SK-N-SH (cell line): ENCODE measurements at regions not wholly inside any gene's neighbourhood (a gene's known extent, or its start where the extent isn't known, plus 50 kb on each side); places are given as distances from the start of the nearest gene placed in this dataset.

Source experiments
- CTCF ChIA-PET: fragments of 300-600, 350-600 bp; formaldehyde crosslinking; extraction: SDS; loops from one replicate; lab custom pipeline; 2021; lab: Yijun Ruan, JAX
- POLR2A ChIA-PET: fragments of 350-600 bp; sonication (Branson Sonifier 250); formaldehyde crosslinking; extraction: SDS; loops from one replicate; lab custom pipeline; 2020; ENCODE audit warnings: antibody characterized with exemption, inconsistent platforms; lab: Yijun Ruan, JAX
- DNase-seq: peaks from one replicate; pipeline ENCODE4 v3.0.0; 2012
- H2AFZ ChIP-seq: fragments of 200-600 bp; sonication (generic); 2 replicates; pipeline ENCODE4 v1.8.1; 2016; ENCODE audit warnings: antibody characterized with exemption, mild to moderate bottlenecking, low read depth
- H3F3A ChIP-seq: fragments of 200-600 bp; sonication (generic); replicated peaks from 2 replicates; pipeline ENCODE3; 2016; ENCODE audit warnings: antibody characterized with exemption, mild to moderate bottlenecking; ENCODE audit not compliant: insufficient read depth
- H3K27ac ChIP-seq, 2 experiments: fragments of 200-500 bp in 1 of 2; fragments of 200-600 bp in 1 of 2; sonication (Bioruptor generic) in 1 of 2; sonication (generic), shearing (Covaris generic) in 1 of 2; 2 replicates each; pipeline versions ENCODE4 v1.5.1 to v1.6.1; 2014 to 2016; ENCODE audit warnings: low read depth in 2 of 2, inconsistent platforms in 1 of 2, low read length in 1 of 2, mild to moderate bottlenecking in 1 of 2, mixed read lengths in 1 of 2
- H3K27me3 ChIP-seq: fragments of 200-600 bp; sonication (generic), shearing (Covaris generic); 2 replicates; pipeline ENCODE4 v1.6.1; 2016; ENCODE audit warnings: mixed run types; ENCODE audit not compliant: insufficient read depth
- H3K36me3 ChIP-seq, 2 experiments: fragments of 200-500 bp in 1 of 2; fragments of 200-600 bp in 1 of 2; sonication (Bioruptor generic) in 1 of 2; sonication (generic) in 1 of 2; replicated peaks in 1 of 2; 2 replicates each; pipeline versions ENCODE3 to v1.5.1; 2014 to 2016; ENCODE audit warnings: low read length in 1 of 2, mild to moderate bottlenecking in 1 of 2; ENCODE audit not compliant: insufficient read depth in 2 of 2, control insufficient read depth in 1 of 2
- H3K4me1 ChIP-seq, 2 experiments: fragments of 200-500 bp in 1 of 2; fragments of 200-600 bp in 1 of 2; sonication (Bioruptor generic) in 1 of 2; sonication (generic), shearing (Covaris generic) in 1 of 2; 2 replicates each; pipeline versions ENCODE4 v1.5.1 to v1.6.1; 2014 to 2016; ENCODE audit warnings: low read depth in 1 of 2, low read length in 1 of 2, mixed run types in 1 of 2; ENCODE audit not compliant: insufficient read depth in 2 of 2, control insufficient read depth in 1 of 2
- H3K4me2 ChIP-seq: fragments of 200-600 bp; sonication (generic), shearing (Covaris generic); 2 replicates; pipeline ENCODE4 v1.6.1; 2017; ENCODE audit warnings: mixed run types
- H3K4me3 ChIP-seq, 2 experiments: fragments of 200-500 bp in 1 of 2; fragments of 200-600 bp in 1 of 2; sonication (Bioruptor generic) in 1 of 2; sonication (generic), shearing (Covaris generic) in 1 of 2; 2 replicates each; pipeline versions ENCODE4 v1.5.1 to v1.8.1; 2014 to 2016; ENCODE audit warnings: low read depth in 2 of 2, inconsistent platforms in 1 of 2, low read length in 1 of 2, mild to moderate bottlenecking in 1 of 2, mixed read lengths in 1 of 2, moderate library complexity in 1 of 2
- H3K79me2 ChIP-seq: fragments of 200-600 bp; sonication (generic); 2 replicates; pipeline ENCODE4 v1.8.1; 2017; ENCODE audit warnings: mild to moderate bottlenecking; ENCODE audit not compliant: insufficient read depth
- H3K9ac ChIP-seq: fragments of 200-600 bp; sonication (generic); 2 replicates; pipeline ENCODE4 v1.6.1; 2017; ENCODE audit warnings: mixed run types
- H3K9me2 ChIP-seq: fragments of 200-600 bp; sonication (generic); 2 replicates; pipeline ENCODE4 v1.6.1; 2017; ENCODE audit warnings: mixed run types
- H3K9me3 ChIP-seq: fragments of 200-600 bp; sonication (generic); 2 replicates; pipeline ENCODE4 v1.6.1; 2017; ENCODE audit warnings: mixed run types, mild to moderate bottlenecking, moderate library complexity
- H4K20me1 ChIP-seq: fragments of 200-600 bp; sonication (generic); 2 replicates; pipeline ENCODE4 v1.6.1; 2017; ENCODE audit warnings: mild to moderate bottlenecking, mixed run types; ENCODE audit not compliant: insufficient read depth
- CHD2 ChIP-seq: fragments of 150-350 bp; IDR thresholded peaks from 2 replicates; pipeline ENCODE4 v1.6.1; 2018; ENCODE audit warnings: low read length; ENCODE audit not compliant: partially characterized antibody
- CTCF ChIP-seq: fragments of 200-600 bp; sonication (generic); IDR thresholded peaks from 2 replicates; pipeline ENCODE4 v1.6.1; 2017; ENCODE audit warnings: antibody characterized with exemption, mild to moderate bottlenecking, moderate library complexity
- ELF1 ChIP-seq: IDR thresholded peaks from 2 replicates; pipeline ENCODE4 v1.4.0; 2012
- FOXM1 ChIP-seq: IDR thresholded peaks from 2 replicates; pipeline ENCODE4 v1.4.0; 2012; ENCODE audit warnings: low read depth, mild to moderate bottlenecking
- GABPA ChIP-seq: IDR thresholded peaks from 2 replicates; pipeline ENCODE4 v1.4.0; 2012; ENCODE audit warnings: low read depth, mild to moderate bottlenecking
- GATA2 ChIP-seq: sonication (generic); formaldehyde crosslinking; IDR thresholded peaks from 2 replicates; pipeline ENCODE4 v1.5.0; 2020; ENCODE audit warnings: mild to moderate bottlenecking, missing genetic modification reagents
- IRF3 ChIP-seq: fragments of 150-350 bp; IDR thresholded peaks from 2 replicates; pipeline ENCODE4 v1.6.1; 2016; ENCODE audit warnings: mild to moderate bottlenecking, low read depth, low read length
- JUND ChIP-seq: IDR thresholded peaks from 2 replicates; pipeline ENCODE4 v1.4.0; 2012
- MAX ChIP-seq: IDR thresholded peaks from 2 replicates; pipeline ENCODE4 v1.4.0; 2012; ENCODE audit warnings: low read depth
- PBX3 ChIP-seq: IDR thresholded peaks from 2 replicates; pipeline ENCODE4; 2012
- RAD21 ChIP-seq: IDR thresholded peaks from 2 replicates; pipeline ENCODE4 v1.6.1; 2012; ENCODE audit warnings: mild to moderate bottlenecking, low read length
- REST ChIP-seq: IDR thresholded peaks from 2 replicates; pipeline ENCODE4 v1.6.1; 2012; ENCODE audit warnings: mild to moderate bottlenecking, low read depth, low read length, moderate library complexity
- RFX5 ChIP-seq: IDR thresholded peaks from 2 replicates; pipeline ENCODE4 v1.6.1; 2012; ENCODE audit warnings: mild to moderate bottlenecking, improper control_type of control experiment, low read length
- RXRA ChIP-seq: IDR thresholded peaks from 2 replicates; pipeline ENCODE4 v1.4.0; 2012; ENCODE audit warnings: low read depth, mild to moderate bottlenecking, borderline replicate concordance
- TCF12 ChIP-seq: IDR thresholded peaks from 2 replicates; pipeline ENCODE4 v1.4.0; 2012
- TEAD4 ChIP-seq: IDR thresholded peaks from 2 replicates; pipeline ENCODE4 v1.4.0; 2012; ENCODE audit warnings: mild to moderate bottlenecking, borderline replicate concordance; ENCODE audit not compliant: insufficient read depth
- YY1 ChIP-seq: IDR thresholded peaks from 2 replicates; pipeline ENCODE4 v1.4.0; 2012; ENCODE audit warnings: low read depth, mild to moderate bottlenecking
- ZBTB33 ChIP-seq: IDR thresholded peaks from 2 replicates; pipeline ENCODE4 v1.4.0; 2012; ENCODE audit warnings: low read depth, borderline replicate concordance
- WGBS: methylation state at CpG from one replicate; pipeline ENCODE4 v1.1.6; 2017; ENCODE audit warnings: low lambda C conversion rate; 5-methylcytosine and 5-hydroxymethylcytosine counted together

- H4K20me1 ChIP-seq = no peaks in the 10 kb centered on the region
- POLR2A ChIA-PET = no interaction called here
- H3K4me2 ChIP-seq = no peak overlapping the region
- no peaks in the 10 kb centered on the region for H3K79me2 ChIP-seq
- no peak overlapping the region for H3K4me3 ChIP-seq
- H3K27ac ChIP-seq = no peak overlapping the region
- no peak overlapping the region for H2AFZ ChIP-seq
- no peaks in the 10 kb centered on the region for H3K9me2 ChIP-seq
- H3K27me3 ChIP-seq = no peaks in the 10 kb centered on the region
- no peak overlapping the region for H3K9ac ChIP-seq
- no peaks in the 10 kb centered on the region for H3K9me3 ChIP-seq
- no peaks in the 10 kb centered on the region for H3F3A ChIP-seq
- WGBS = 30% methylated on average over 4 of the region's 4 CpGs
- CTCF ChIA-PET = no interaction called here
- no peaks in the 10 kb centered on the region for H3K36me3 ChIP-seq
- H3K4me1 ChIP-seq = no peaks in the 10 kb centered on the region
- DNase-seq = no peak
- TF ChIP-seq TCF12 (no peak), GABPA (no peak), ELF1 (no peak), MAX (no peak), REST (no peak), JUND (no peak), PBX3 (no peak), CHD2 (no peak), YY1 (no peak), CTCF (no peak)
Observed at GRCh38 chr9:80320480-80320879, 748.7 kb downstream of the TLE4 start.

GRCh38 chr9:80305136-80305535 is 733.4 kb downstream of the TLE4 start:
- Histone ChIP-seq H4K20me1 (no peaks in the 10 kb centered on the region), H3K27me3 (no peaks in the 10 kb centered on the region), H3K9ac (no peak overlapping the region), H3K4me1 (no peaks in the 10 kb centered on the region), H2AFZ (no peak overlapping the region), H3K4me2 (no peak overlapping the region), H3K4me3 (no peak overlapping the region), H3K27ac (no peak overlapping the region), H3K9me3 (no peaks in the 10 kb centered on the region), H3F3A (no peaks in the 10 kb centered on the region), H3K79me2 (no peaks in the 10 kb centered on the region), H3K9me2 (no peaks in the 10 kb centered on the region), H3K36me3 (no peaks in the 10 kb centered on the region)
- ChIA-PET CTCF (no interaction called here), POLR2A (no interaction called here)
- no peak for DNase-seq
- 25% methylated on average over 1 of the region's 1 CpG for WGBS
- no peak for TF ChIP-seq RFX5
- TF ChIP-seq RAD21 = no peak
- no peak for TF ChIP-seq CTCF
- TF ChIP-seq FOXM1 = no peak
- no peak for TF ChIP-seq ZBTB33
- TF ChIP-seq GATA2 (CRISPR knock-in tag) = no peak
- TF ChIP-seq IRF3 = no peak
- no peak for TF ChIP-seq TEAD4
- TF ChIP-seq RXRA = no peak
